ENCODE measurements at regions not wholly inside any gene's neighbourhood (a gene's known extent, or its start where the extent isn't known, plus 50 kb on each side); places are given as distances from the start of the nearest gene placed in this dataset.

GRCh38 chr5:72661405-72661804 is 154.2 kb upstream of the ZNF366 start:
- no peak overlapping the region for H2AFZ ChIP-seq (ENCODE audit: low read depth, low read length)
- no peak overlapping the region for H3K27ac ChIP-seq (ENCODE audit: low read length)
- no peak for TF ChIP-seq EZH2 (IDR thresholded peaks at IDR 0.05; ENCODE audit: borderline replicate concordance, low read depth, low read length, severe bottlenecking)
- no peak for TF ChIP-seq CTCF (IDR thresholded peaks at IDR 0.05; ENCODE audit: borderline replicate concordance, extremely low read depth, low read length, poor library complexity, severe bottlenecking)
- ATAC-seq (ENCODE audit: insufficient read depth, low read depth) (no peak), DNase-seq (no peak)
- no peak overlapping the region for H3K4me3 ChIP-seq (ENCODE audit: low read depth in 1 of 2, low read length in 2 of 2)
- H3K9me3 ChIP-seq (ENCODE audit: insufficient read depth, low read length, severe bottlenecking) = no peaks in the 10 kb centered on the region
- H3K9ac ChIP-seq (ENCODE audit: low read depth, low read length) = no peak overlapping the region
- H3K27me3 ChIP-seq (ENCODE audit: insufficient read depth, low read length, poor library complexity) = peaks cover 8% of the 10 kb centered on the region
- H3K36me3 ChIP-seq (ENCODE audit: insufficient read depth, low read length) = no peaks in the 10 kb centered on the region
- no peak overlapping the region for H3K4me2 ChIP-seq (ENCODE audit: insufficient read depth, low read length)
- H3K4me1 ChIP-seq (ENCODE audit: insufficient read depth, low read length) = no peaks in the 10 kb centered on the region
- no peaks in the 10 kb centered on the region for H4K20me1 ChIP-seq (ENCODE audit: insufficient read depth, low read length)
- H3K79me2 ChIP-seq (ENCODE audit: insufficient read depth, low read length) = no peaks in the 10 kb centered on the region

- no peak overlapping the region for H3K4me2 ChIP-seq (ENCODE audit: insufficient read depth, low read length)
These were observed 152.5 kb upstream of the ZNF366 start for GRCh38 chr5:72659726-72660125.

GRCh38 chr5:72658761-72659540 is 151.7 kb upstream of the ZNF366 start:
- no peak; the same call in 2 of the 3 replicates for ATAC-seq (ENCODE audit: insufficient read depth, low read depth)
- Histone ChIP-seq H3K79me2 (ENCODE audit: insufficient read depth, low read length) (no peaks in the 10 kb centered on the region), H3K4me3 (ENCODE audit: low read depth in 1 of 2, low read length in 2 of 2) (no peak overlapping the region), H3K9ac (ENCODE audit: low read depth, low read length) (no peak overlapping the region), H2AFZ (ENCODE audit: low read depth, low read length) (no peak overlapping the region), H3K9me3 (ENCODE audit: insufficient read depth, low read length, severe bottlenecking) (no peaks in the 10 kb centered on the region), H3K4me1 (ENCODE audit: insufficient read depth, low read length) (no peaks in the 10 kb centered on the region), H3K27me3 (ENCODE audit: insufficient read depth, low read length, poor library complexity) (peaks cover 10% of the 10 kb centered on the region), H3K36me3 (ENCODE audit: insufficient read depth, low read length) (no peaks in the 10 kb centered on the region), H3K27ac (ENCODE audit: low read length) (no peak overlapping the region), H4K20me1 (ENCODE audit: insufficient read depth, low read length) (no peaks in the 10 kb centered on the region), H3K4me2 (ENCODE audit: insufficient read depth, low read length) (no peak overlapping the region)
- no peak for DNase-seq
- TF ChIP-seq CTCF (IDR thresholded peaks at IDR 0.05; ENCODE audit: borderline replicate concordance, extremely low read depth, low read length, poor library complexity, severe bottlenecking) (no peak), EZH2 (IDR thresholded peaks at IDR 0.05; ENCODE audit: borderline replicate concordance, low read depth, low read length, severe bottlenecking) (no peak)

More at GRCh38 chr5:72659726-72660125, 152.5 kb upstream of the ZNF366 start:
- no peaks in the 10 kb centered on the region for H4K20me1 ChIP-seq (ENCODE audit: insufficient read depth, low read length)
- no peak overlapping the region for H3K4me3 ChIP-seq (ENCODE audit: low read depth in 1 of 2, low read length in 2 of 2)
- H3K36me3 ChIP-seq (ENCODE audit: insufficient read depth, low read length) = no peaks in the 10 kb centered on the region
- H2AFZ ChIP-seq (ENCODE audit: low read depth, low read length) = no peak overlapping the region
- H3K27me3 ChIP-seq (ENCODE audit: insufficient read depth, low read length, poor library complexity) = peaks cover 8% of the 10 kb centered on the region
- no peak for TF ChIP-seq CTCF (IDR thresholded peaks at IDR 0.05; ENCODE audit: borderline replicate concordance, extremely low read depth, low read length, poor library complexity, severe bottlenecking)
- TF ChIP-seq EZH2 (IDR thresholded peaks at IDR 0.05; ENCODE audit: borderline replicate concordance, low read depth, low read length, severe bottlenecking) = no peak
- H3K9ac ChIP-seq (ENCODE audit: low read depth, low read length) = no peak overlapping the region
- no peak for ATAC-seq (ENCODE audit: insufficient read depth, low read depth)
- no peak for DNase-seq
- H3K9me3 ChIP-seq (ENCODE audit: insufficient read depth, low read length, severe bottlenecking) = no peaks in the 10 kb centered on the region
- H3K79me2 ChIP-seq (ENCODE audit: insufficient read depth, low read length) = no peaks in the 10 kb centered on the region
- no peak overlapping the region for H3K27ac ChIP-seq (ENCODE audit: low read length)
- H3K4me1 ChIP-seq (ENCODE audit: insufficient read depth, low read length) = no peaks in the 10 kb centered on the region
